ENCODE measurements at regions not wholly inside any gene's neighbourhood (a gene's known extent, or its start where the extent isn't known, plus 50 kb on each side); places are given as distances from the start of the nearest gene placed in this dataset.

- DNase-seq (ENCODE audit: low read depth in 4 of 4, low spot score in 3 of 4), result no peak
Observed at GRCh38 chr2:211049321-211050018, 493.1 kb downstream of the CPS1 start.

DNA sequence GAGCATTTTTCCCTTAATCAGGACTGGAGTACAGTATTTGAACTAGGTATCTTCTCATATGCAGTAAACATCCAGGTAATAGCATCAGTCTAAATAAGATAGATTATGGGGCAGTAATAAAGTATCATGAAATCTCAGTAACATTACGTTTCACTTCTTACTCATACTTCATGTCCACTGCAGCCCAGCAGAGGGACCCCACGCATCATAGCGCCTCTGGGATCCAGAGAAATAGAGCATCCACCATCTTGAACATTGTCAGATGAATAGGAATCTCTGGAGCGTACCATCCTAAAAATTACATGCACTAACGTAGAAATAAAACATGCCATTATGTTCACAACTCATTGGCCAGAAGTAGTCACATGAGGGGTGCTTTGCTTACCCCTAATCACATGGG is 499.0 kb downstream of the CPS1 start:
- no peak for DNase-seq (ENCODE audit: low read depth in 4 of 4, low spot score in 3 of 4)

- DNase-seq (ENCODE audit: low read depth in 4 of 4, low spot score in 3 of 4), result no peak
Observed at GRCh38 chr2:211061612-211062296, 505.4 kb downstream of the CPS1 start.

DNA sequence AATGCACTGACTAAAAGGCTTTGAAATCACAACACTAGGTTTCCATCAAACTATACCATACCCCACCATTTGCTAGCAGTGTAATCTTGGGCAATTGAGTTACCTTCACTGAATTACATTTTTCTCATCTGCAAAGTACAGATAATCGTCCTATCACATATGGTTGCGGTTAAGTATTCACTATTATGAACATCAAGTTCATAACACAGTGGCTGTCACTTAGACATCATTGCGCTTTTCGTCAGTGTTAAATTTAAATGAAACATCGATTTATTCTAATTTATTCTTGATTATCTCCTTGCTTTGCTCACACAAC is 505.9 kb downstream of the CPS1 start:
- DNase-seq (ENCODE audit: low read depth in 4 of 4, low spot score in 3 of 4), result no peak

DNA sequence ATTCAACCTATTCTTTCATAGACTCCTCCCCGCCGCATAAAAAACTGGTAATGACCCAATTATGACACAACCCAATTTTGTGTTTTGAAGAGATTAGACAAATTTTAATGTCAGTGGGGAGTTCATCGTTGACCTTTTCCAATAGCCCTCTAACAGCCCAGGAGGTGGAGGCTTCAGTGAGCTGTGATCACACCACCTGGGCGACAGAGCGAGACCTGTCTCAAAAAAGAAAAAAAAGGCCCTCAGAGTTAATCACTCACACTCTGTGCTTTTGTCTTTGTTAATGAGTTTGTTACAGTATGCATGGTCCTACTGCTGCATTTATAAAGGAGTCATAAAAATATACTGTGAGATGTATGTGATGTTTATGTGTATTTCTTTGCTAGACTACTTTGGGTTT is 510.6 kb downstream of the CPS1 start:
- DNase-seq (ENCODE audit: low read depth in 4 of 4, low spot score in 3 of 4), result no peak

- no peak for DNase-seq (ENCODE audit: low read depth in 4 of 4, low spot score in 3 of 4)
Observed at GRCh38 chr2:211068108-211068780, 511.8 kb downstream of the CPS1 start.

DNA sequence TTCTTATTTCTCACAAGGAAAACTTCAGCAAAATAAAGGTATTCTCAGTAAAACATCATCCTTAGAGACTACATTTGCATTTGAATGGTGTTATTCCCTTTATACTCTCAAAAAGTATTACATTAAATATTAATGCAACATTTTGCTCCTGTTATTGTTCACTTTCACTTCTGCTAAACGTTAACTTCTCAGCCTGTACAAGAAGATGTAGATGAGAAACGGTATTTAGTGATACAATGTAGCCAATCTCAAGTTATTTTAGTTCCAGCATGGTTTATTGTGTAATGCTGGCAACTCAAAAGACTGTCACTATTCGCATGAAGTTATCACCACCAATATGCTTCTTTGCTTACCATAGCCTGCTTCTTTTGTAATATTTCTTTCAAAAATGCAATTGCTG is 514.1 kb downstream of the CPS1 start:
- DNase-seq (ENCODE audit: low read depth in 4 of 4, low spot score in 3 of 4), result no peak

- no peak for DNase-seq (ENCODE audit: low read depth in 4 of 4, low spot score in 3 of 4)
Observed at GRCh38 chr2:211077216-211077767, 520.9 kb downstream of the CPS1 start.

GRCh38 chr2:211084352-211084751 is 528.0 kb downstream of the CPS1 start:
- no peak for DNase-seq (ENCODE audit: low read depth in 4 of 4, low spot score in 3 of 4)

DNA sequence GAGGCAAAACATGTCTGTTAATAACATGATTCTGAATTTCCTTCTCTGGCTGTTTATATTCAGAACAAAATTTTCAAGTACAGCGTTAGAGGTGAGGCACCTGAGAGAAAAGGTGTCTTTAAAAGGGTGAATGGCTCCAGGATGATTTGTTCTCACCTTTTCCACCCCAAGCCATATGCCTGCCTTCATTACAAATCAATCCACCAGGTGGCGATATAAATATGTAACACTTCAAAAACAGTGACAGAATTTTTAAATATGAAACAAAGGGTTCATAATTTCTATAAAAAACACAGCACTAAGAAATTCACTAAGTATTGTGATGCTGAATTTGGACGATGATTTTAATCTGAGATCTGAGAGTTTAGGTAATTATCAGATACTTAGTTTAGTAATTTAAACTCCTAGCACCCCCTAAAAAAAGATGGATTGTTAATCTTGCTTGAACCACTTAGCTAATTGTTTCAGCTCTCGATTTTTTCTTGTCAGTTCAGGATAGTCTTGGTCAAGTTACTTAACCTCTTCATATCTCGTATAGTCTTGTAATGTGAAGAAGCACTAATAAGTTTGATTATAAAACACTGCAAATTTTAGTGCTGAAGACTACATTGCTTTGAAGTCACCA is 528.8 kb downstream of the CPS1 start:
- DNase-seq (ENCODE audit: low read depth in 4 of 4, low spot score in 3 of 4), result no peak

DNA sequence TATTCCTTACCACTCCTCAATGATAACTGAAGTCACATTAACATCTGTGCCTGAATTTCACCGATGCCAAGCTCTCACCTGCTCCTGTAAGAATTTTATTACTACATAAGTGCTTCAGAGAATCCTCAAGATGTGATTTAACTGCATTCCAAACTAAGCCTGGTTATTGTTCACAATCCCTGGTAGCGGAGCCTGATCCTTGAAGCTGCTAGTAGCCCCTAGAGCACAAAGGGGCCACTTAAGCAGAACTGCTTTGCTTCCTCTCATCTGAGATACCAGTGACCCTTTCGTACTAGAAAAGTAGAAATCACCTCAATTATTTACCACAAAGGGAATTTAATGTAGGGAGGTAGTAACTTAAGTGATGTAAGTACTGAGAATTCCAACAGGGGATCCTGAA is 529.6 kb downstream of the CPS1 start:
- no peak for DNase-seq (ENCODE audit: low read depth in 4 of 4, low spot score in 3 of 4)

DNA sequence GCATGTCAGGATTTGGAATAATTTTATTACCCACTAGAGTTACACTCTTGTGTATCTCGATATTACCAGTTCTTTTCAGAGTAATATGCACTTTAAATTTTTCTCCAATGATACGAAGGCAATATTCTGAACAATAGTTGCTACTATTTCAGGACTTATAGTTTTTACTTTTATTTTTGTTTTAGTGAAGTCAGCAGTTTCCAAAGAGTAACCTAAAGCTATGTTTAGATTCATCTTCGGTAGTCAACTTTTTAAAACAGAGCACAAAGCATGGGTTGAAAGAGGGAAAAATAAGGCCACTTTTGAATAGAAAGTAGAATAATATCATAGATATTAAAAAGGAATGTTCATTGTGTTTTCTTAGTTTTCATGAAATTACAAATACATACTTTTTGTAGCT is 532.7 kb downstream of the CPS1 start:
- no peak for DNase-seq (ENCODE audit: low read depth in 4 of 4, low spot score in 3 of 4)

- no peak for DNase-seq (ENCODE audit: low read depth in 4 of 4, low spot score in 3 of 4)
Observed at GRCh38 chr2:211093743-211094303, 537.4 kb downstream of the CPS1 start.

DNA sequence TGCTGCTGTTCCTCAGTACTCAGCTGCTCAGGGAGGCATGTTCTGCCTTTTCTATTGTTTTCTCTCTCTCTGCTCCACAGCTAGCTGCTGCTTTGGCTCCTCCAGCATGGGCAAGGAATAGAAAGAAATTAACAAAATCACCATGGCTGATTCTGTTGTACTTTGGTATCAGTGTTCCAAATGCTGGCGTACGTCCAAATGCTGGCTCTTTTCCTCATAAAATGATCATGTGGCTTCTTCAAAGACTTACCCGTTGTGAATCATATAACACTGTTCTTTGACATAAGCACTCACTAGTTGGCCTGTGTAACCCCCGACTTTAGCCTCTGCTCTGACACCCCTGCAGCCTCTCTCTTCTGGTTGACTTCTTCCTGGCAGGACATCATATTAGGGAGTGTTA is 547.6 kb downstream of the CPS1 start:
- no peak for DNase-seq (ENCODE audit: low read depth in 4 of 4, low spot score in 3 of 4)

DNA sequence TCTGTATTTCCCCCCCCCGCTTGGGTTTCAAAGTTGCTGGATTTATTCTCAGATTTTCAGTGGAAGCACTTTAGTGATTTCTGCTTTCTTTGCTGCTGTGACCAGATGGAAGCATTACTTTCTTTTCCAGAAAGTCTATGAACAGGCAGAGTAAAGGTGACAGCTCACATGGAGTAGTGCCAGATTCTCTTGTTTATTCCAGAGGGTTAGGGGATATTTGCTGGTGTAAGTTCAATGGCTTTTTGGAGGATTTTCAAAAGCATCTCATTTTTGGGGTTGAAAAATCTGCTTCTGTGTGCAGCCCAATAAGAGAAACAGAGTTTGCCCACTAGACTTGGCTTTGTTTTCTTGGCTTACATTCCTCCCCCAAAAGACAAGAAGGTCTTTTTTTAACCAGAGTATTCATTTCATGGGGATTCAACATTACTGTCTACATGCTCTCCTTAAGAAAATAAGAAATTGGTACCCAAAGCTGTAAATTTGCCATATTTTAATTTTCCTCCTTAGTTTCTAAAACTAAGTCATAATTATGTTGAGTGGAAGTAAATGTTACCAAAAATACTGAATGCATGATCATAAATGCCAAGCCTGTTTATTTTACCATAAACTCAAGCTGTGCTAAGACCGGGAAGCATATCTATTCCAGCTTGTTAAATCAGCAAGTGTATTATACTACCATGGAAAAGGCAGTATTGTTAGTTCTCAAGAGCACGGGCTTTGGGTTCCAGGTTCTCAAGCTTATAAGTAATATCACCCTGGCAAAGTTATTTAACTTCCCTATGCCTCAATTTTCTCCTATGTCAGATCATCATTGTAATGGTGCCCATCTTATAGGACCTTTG is 557.2 kb downstream of the CPS1 start:
- DNase-seq (ENCODE audit: low read depth in 4 of 4, low spot score in 3 of 4), result no peak

DNA sequence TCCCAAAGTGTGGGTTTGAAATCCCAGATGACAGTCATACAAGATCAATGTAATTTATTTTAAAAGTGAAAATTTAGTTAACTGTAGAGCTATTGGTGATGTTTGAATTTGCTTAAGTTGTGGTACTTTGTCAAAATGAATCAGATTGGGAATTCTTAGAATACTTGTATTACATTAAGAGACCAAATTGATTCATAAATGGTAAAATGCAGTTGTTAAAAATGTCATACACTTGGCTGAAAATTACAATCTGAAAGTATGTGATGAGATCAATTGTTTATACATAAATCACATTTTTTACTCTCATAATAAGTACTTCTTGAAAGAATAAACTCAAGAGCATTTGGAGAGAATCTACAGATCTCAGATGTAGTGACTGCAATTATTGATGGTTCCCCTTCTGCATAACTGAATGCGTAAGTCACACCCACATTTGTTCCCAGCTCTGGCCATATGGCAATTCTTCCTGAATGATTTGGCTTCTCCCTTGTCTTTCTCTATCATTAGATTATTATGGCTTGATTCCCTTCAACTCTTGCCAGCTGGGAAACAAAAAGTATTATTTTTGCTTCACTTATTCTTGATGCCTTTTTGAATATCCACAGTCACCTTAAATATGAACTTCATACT is 558.5 kb downstream of the CPS1 start:
- DNase-seq (ENCODE audit: low read depth in 4 of 4, low spot score in 3 of 4), result no peak

DNA sequence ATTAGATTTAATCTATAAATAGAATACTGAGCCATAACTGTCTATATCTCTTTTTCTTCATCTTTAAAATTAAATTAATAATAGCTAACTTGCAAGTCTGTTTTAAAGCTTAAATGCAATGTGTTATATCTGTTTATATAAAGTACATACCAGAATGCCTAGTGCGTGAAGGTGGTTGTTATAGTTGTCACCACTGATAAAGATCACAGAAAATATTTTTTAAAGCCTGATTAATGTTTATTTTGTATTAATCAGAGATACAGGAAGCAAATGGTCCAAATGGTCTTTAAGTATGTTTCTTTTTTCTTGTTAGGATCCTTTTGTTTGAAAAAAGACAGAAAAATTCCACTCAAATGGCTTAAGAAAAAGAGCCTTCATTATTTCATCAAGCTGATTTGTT is 560.6 kb downstream of the CPS1 start:
- no peak for DNase-seq (ENCODE audit: low read depth in 4 of 4, low spot score in 3 of 4)

DNA sequence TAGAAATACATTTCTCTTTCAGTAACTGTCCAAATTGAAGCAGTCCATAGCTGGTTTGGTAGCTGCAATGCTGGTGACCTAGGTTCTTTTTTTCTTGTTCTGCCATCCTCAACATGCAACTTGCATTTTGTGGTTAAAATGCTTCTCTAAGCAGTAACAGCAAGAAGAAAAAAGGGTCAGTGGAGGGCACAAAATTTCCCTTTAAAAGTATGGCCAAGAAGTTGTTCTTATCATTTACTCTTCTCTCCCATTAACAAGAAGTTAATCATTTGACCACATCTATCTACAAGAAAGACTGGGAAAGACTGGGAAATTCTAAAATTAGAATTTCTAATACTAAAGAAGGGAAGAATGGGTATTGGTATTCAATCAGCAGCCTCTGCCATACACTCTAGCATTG is 569.9 kb downstream of the CPS1 start:
- no peak for DNase-seq (ENCODE audit: low read depth in 4 of 4, low spot score in 3 of 4)

DNA sequence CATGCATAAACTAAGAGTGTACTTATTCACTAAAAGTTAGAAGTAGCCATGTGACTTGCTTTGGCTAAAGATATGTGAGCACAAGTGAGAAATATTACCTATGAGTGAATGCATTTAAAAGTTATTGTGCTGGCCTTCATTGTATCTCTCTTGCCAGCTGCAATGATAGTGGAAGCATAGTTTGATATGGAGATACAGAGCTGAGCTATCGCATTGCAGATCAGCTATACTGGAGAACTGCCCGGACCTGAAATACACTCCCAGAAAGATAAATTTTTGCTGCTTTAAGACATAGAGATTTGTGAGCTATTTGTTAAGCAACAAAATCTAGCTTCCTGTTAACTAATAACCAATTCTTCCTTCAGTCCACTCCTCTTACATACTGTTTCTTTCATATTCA is 571.1 kb downstream of the CPS1 start:
- DNase-seq (ENCODE audit: low read depth in 4 of 4, low spot score in 3 of 4), result no peak

- no peak for DNase-seq (ENCODE audit: low read depth in 4 of 4, low spot score in 3 of 4)
Observed at GRCh38 chr2:211128287-211128686, 571.9 kb downstream of the CPS1 start.

Measured in left renal pelvis (tissue), 4 donors.